GM18508 (cell line): ENCODE measurements at regions not wholly inside any gene's neighbourhood (a gene's known extent, or its start where the extent isn't known, plus 50 kb on each side); places are given as distances from the start of the nearest gene placed in this dataset.

Experiments used
- ATAC-seq: cut with Tn5 transposase; IDR thresholded peaks from one replicate; pipeline ENCODE4 v1.9.1; 2021; ENCODE audit warnings: moderate number of reproducible peaks; ENCODE audit not compliant: insufficient read depth, unreplicated experiment

- no peak for ATAC-seq
Measured at GRCh38 chr10:53749439-53749838, 976.9 kb upstream of the MBL2 start.

DNA sequence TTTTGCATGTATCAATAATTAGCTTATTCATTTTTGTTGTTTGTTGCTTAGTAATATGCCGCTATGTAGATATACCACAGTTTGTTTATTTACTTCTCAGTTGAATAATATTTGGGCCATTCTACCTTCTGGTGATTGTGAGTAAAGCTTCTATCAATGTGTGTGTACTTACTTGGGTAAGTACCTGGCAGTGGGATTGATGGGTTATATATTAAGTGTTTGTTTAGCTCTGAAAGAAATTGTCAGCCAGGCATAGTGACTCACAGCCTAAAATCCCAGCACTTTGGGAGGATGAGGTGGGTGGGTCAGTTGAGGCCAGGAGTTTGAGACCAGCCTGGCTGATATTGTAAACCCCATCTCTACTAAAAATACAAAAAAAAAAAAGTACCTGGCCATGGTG lies 975.7 kb upstream of the MBL2 start:
- no peak for ATAC-seq

- ATAC-seq: no peak
Measured at GRCh38 chr10:53744746-53745145, 972.2 kb upstream of the MBL2 start.

DNA sequence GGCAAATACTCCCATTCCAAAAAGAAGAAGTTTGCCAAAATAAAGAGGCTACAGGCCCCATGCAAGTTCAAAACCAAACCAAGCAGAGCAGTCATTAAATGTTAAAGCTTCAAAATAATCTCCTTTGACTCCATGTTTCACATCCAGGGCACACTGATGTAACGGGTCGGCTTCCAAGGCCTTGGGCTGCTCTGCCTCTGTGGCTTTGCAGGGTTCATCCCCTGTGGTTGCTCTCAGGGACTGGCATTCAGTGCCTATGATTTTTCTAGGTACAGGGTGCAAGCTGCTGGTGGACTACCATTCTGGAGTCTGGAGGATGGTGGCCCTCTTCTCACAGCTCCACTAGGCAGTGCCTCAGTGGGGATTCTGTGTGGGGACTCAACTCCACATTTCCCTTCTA lies 971.6 kb upstream of the MBL2 start:
- ATAC-seq: no peak

GRCh38 chr10:53737132-53737531 lies 964.5 kb upstream of the MBL2 start:
- no peak for ATAC-seq

DNA sequence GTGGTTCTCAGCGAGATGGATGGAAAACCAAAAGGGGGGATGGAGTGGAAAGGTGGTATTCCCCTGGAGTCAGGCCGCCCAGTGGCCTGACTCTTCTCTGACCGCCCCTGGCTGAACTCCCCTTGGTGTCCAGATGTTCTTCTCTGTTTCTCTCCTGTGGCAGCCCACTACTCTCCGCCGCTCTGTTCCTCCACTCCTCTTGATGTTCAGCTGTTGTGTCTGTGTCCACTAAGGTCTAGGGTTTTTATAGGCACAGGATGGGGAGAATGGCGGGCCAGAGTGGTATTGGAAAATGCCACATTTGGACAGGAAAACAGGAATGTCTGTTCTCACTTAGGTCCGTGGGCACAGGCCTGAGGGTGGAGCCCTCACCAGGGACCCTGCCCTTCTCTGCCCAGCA lies 954.3 kb upstream of the MBL2 start:
- no peak for ATAC-seq

- ATAC-seq: no peak
Measured at GRCh38 chr10:53724581-53724980, 952.0 kb upstream of the MBL2 start.

DNA sequence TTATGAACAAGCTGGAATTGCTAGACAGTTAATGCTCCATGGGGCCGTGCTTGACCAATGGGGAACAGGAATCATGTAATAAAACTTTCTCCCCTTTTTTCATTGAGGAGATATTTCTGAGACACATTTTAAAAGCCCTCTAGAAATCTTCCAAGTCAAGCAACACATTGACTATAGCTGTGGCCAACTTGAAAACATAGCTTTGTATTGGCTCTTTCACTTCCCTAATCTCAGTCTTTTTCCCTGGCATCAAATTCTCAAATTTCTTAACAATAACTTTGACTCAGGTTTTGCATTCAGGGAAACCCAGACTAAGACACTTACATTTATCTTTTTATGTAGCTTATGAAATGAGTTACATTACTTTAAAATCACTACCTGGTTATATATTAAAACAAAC lies 947.1 kb upstream of the MBL2 start:
- no peak for ATAC-seq

- ATAC-seq: no peak
Measured at GRCh38 chr10:53716156-53716555, 943.6 kb upstream of the MBL2 start.

DNA sequence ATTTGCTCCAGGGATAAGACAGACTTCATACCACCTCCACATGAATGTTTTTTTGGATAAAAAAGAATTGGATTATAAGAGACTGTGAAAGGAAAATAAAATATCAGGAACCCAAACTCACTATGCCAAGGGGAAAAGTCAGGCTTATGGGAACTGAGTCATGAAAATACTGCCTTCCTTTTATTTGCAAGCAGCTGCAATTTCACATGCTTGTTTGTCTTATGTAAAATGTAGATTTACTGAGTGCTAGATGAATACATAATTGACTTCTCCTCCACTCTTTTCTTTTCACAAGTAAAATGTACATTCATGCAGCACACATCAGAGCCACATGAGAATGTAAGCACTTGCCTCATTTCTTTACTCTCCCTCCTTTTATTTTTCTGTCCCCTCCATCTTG lies 940.8 kb upstream of the MBL2 start:
- no peak for ATAC-seq

- no peak for ATAC-seq
Measured at GRCh38 chr10:53702489-53702888, 929.9 kb upstream of the MBL2 start.

DNA sequence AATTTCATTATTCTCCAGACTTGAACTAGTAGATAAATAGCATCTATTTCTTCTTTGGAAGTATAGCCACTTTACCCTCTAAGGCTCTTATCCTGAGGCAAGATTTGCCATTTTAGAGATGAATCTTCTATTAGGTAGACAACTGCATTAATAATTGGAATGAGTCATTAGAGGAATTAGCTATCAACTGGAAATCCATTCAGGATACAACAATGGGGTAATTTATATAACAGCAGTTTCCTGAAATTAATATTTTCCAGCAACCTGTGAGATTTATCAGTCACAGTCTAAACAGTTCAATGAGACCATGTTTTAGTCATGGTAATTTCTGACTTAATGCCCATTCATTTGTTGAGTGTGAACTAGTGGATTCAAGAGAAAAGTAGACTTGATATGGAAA lies 928.6 kb upstream of the MBL2 start:
- no peak for ATAC-seq

DNA sequence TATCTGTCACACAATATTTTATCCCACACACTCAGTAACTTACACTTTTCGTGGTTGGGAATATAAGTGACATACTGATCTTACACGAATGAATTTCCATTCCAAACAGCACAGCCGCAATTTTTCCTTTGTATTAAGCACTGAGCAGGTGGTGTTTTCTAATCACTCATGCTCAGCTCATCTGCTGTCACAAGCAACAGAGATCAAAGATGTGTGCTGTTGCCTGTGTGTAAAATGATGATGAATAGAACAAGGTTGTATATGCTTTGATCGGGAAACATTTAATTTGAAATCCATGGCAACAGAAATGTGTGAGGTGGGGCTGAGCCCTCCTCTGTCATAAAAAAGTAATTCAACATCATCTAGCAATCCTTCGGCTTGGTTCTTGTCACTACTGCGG lies 927.7 kb upstream of the MBL2 start:
- no peak for ATAC-seq

DNA sequence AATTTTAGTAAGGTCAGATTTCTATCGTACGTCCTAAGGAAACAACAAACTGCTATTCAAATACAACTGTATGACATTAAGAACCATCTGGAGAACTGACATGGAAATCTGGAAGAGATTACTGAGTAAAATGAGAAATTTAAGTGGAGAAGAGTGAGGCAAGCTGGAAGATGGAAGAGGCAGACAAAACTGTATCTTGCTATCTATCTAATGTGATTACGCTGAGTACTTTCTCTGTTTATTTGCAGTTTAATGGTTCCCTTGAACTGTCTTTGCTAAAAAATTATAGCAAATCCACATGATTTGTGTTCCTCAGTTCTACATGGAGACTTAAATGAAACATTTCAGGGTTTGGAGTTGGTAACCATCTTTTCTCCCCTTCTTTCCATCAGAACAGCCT lies 927.1 kb upstream of the MBL2 start:
- ATAC-seq: no peak

DNA sequence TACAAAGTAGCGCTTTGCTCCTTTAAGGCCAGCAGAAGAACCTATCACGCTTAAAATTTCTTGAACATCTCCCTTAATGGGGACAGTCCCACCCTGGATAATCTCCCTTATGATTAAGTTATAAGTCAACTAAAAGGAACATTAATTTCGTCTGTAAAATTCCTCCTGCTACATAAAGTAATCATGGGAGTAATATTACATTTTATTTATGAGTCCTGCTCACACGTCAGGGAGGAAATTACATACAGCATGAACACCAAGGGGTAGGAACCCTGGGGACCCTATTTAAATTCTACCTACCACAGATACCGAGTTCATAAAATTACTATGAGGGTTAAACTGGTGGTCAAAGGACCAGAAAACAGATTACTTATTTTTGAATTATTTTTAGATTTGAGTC lies 926.6 kb upstream of the MBL2 start:
- ATAC-seq: no peak

DNA sequence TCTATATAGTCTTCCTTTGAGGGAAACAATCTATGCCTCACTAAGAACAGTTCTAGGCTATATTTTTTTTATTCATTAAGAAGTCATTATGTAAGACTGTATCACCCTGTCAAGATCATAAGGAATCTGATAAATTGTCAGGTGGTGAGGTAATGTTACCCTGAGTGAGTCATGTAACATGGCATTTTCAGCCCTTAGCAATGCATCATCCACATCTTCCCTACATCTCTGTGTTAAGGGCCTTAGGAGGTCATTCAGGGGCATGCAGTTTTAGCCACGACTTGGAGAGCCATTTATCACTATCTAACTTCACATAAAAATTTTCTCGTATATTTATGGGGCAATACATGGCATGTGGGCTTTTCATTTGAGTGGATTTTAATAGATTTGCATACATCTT lies 924.5 kb upstream of the MBL2 start:
- ATAC-seq: no peak

DNA sequence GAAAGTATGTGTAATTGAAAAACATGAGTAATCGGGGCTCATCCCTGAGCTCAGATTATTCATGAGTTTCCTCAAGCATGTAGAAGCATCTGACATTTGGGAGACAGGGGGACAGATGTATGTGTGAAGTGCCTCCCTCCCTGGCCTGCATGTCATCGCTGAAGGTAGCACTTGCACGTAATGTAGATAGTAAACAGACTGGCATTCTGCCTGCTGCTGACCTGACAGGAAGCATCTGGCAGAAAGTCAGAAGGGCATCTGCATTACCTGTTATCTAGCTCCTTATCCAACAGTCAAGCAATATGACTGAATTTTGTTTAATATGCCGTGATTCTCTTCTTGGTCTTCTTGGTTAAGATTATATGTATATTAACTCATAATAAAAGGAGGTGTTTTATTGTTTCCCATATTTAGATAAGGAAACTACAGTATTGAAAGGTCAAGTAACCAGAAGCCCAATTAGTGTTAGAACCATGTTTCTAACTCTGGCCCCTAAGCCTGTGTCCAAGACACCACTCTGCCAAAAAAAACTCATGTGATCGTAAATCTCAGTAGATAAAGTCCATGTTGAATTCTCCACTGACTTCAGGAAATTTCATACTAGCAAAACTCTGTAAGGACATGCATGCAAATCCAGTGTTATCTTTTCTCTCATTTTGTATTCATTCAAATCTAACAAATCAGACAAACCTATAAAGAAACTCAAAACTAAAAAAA lies 918.1 kb upstream of the MBL2 start:
- no peak for ATAC-seq

GRCh38 chr10:53687800-53688199 lies 915.2 kb upstream of the MBL2 start:
- no peak for ATAC-seq

DNA sequence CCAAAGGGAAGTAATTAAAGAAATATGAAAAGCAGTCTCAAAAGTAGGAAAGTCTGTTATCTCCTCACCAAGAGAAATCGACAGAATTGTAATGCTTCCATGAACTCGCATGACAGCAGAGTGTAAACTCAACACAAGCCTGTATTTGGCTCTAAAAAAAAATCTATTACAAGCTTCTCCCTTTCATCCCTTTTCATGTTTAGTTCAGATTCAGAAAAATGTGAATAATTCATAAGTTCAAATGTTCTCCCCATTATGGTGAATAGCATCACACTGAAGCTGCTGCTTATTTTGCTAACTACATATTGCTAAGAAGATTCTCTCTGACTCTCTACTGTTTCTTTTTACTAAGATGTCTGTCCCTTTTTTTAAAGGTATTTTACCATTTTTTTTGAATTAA lies 910.3 kb upstream of the MBL2 start:
- no peak for ATAC-seq

GRCh38 chr10:53682458-53682857 lies 909.9 kb upstream of the MBL2 start:
- no peak for ATAC-seq

DNA sequence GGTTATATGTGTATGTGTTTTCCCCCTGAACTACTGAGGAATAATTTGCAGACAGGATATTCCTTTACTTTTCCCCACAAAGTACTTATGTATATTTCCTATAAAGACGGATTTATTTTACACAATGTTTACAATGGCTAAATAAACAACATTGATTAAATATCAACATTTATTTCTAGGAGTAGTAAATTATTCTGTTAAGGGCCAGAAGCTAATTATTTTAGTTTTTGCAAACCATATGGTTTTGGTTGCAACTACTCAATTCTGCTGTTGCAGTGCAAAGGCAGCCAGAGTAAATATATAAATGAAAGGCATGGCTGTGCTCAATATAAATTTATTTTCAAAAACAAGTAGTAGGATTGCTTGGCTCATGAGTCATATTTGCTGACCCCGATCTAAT lies 907.1 kb upstream of the MBL2 start:
- ATAC-seq: no peak

- no peak for ATAC-seq
Measured at GRCh38 chr10:53675177-53675576, 902.6 kb upstream of the MBL2 start.

DNA sequence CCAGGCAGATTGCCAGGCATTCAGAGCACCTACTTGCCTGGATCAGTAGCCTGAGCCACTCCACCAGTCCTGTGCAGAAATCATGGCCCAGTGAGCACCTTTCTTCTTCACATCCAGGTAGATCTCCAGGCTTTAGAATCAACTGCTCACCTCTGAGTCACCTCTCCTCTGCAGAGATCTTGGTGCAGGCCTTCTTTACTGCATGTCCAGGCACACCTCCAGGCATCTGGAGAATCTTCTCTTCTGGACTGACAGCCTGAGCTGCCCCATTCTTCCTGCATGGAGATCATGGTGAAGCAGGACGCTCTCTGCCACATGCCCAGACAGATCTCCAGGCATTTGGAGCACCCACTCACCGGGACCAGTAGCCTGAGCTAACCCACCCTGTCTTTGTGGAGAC lies 894.5 kb upstream of the MBL2 start:
- no peak for ATAC-seq
